HG02642 (cell line): ENCODE measurements at regions not wholly inside any gene's neighbourhood (a gene's known extent, or its start where the extent isn't known, plus 50 kb on each side); places are given as distances from the start of the nearest gene placed in this dataset.

Experiments
- ATAC-seq: cut with Tn5 transposase; IDR thresholded peaks from one replicate; pipeline ENCODE4 v1.9.1; 2021; ENCODE audit warnings: mild to moderate bottlenecking; ENCODE audit not compliant: unreplicated experiment, poor library complexity

DNA sequence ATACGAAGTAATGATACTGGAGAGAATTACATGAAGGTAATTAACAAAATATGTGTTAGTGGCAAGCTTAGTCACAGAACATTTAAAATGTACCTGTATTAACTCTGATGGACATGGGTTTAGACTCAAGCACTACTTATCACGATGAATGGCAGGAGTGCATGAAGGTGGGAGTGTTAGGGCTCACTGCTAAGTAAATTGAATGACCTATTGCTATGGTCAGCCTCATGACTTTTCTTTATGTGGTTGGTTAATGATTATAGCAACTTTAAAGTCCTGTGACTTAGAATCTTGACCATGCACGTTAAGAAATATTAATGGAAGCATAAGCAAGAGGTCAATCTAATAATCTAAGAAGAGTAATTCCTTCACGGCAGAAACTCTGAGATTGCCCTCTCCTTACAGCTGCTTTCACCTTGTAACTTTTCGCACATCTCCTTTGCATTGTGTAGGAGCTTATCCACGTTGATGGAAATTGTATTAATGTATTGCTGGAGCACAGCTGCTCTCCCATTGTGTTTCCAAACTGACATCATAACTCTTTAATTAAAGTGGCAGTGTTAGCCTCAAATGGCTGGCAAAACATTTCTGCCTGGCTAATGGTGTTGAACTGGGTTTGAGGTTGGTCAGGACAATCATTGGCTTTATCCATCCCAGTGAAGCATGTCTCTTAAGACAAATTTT lies 114.5 kb downstream of the RXFP2 start:
- no peak for ATAC-seq

DNA sequence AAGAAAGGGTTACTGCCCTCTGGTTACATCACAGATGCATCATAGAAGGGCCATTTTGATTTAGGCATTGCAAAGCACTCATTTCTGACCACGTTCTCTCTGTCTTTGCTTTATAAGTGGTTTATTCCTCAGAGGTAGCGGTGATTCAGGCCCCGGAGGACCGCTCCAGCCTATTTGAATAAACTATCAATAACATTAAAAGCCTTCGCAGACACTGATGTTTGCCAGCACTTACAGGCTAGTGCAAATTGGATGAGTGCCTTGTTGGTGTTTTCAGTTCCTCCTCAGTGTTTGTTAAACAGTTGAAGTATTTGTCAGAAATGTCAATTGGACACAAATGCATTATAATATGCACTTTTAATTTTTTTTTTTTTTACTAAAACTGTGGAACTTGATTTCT lies 120.2 kb downstream of the RXFP2 start:
- no peak for ATAC-seq

DNA sequence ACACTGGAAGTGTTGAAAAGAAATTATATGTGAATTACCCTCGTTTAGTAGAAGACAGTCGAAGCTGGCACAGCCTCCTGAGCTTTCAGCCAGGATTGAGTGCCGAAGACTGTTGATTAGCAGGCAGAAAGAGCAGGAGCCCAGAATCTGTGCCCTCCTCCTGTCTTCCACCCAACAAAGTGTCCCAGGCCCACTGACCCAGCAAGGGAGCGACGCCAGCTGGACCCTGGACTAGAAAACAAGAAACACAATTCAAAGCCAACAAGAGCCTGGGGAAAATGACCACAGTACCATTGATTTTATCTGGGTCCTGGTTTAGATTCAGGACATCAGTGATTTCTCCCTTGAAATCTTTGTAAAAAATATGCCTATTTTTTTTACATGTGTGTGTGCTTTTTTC lies 120.7 kb downstream of the RXFP2 start:
- ATAC-seq: no peak

DNA sequence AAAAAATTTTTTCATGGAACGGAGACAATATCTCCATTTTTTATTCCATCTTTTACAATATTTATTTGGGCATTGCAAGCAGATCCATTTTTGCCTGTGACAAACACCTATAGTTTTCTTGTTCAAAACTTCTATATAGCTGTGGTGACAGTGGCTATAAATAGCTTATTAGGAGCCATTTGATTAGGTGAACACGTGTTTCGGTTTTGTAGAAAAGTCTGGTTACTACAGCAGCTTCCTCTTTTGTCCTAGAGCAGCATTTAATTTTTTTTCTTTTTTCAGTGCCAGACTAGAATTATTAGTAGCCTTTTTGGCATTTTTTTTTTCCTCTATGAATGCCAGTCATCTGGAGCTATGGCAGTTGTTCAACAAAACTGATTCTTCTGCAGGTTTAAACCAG lies 123.5 kb downstream of the RXFP2 start:
- ATAC-seq: no peak

DNA sequence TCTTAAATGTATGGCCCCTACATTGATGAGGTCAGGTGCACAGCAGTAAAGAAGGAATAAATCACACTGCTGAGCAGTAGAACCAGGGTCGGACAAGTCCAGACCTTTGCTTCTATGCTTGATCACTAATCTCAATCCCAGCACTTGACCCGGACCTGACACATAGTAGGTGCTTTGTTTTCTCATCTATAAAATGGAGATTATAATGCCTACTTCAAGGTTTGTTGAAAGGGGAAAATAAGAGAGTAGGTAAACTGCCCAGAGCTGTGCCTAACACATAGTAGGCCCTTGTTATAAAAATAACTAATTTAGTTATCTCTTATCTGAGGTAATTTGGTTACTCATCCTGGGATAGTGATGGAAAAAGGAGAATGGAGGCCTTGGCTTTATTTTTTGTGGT lies 125.0 kb downstream of the RXFP2 start:
- no peak for ATAC-seq

DNA sequence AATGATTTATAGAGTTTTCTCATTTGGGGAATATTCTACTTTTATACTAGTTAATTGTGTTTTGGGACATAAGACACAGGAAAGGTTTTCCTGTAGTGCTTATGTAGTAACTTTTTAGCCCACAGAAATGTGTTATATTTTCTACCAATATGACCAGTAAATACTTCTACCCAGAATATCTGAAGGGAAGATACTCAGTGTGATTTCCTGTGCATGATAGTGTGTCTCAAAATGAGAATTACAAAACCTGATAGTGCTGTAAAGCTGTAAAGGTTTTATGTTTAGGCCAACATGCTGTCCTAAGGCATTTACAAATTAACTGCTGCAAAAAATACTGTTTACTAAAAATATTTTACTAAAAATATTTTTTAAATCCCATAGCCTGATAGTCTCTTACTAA lies 126.8 kb downstream of the RXFP2 start:
- ATAC-seq: no peak

DNA sequence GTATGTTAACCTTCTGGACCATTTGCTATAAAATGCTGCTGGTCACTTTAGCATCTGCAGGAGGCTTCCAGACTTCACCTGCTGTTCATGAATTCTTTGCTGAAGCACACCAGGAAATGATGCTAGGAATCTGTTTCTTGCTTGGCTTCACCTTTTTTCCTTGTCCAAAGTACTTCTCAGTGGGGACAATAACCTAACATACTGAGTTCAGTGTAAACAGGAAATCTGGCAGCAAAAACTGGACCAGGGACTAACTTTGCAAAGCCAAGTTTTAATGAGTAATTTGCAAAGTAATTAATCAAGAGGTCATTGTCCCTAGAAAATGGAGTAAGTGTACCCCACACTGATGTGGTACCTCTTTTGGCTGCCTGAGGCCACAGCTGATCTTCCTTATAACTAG lies 128.4 kb downstream of the RXFP2 start:
- ATAC-seq: no peak

DNA sequence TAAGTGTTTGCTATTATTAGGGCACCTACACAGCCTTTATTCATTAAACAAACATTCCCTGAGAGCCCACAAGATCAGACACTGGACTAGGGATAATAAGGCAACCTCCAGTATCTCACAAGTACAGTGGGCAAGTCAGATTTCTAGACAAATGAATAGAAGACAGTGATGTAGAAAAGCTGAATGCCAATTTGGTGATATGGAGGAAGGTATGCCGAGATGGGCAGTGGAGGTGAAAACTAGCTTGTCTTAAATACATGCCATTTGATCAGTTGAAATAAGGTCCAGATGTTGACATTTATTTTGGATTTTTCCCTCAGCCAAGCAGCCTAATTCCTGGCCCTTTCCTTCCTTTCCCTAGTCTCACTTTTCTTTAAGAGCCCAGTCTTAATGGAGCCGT lies 130.3 kb downstream of the RXFP2 start:
- ATAC-seq: no peak

DNA sequence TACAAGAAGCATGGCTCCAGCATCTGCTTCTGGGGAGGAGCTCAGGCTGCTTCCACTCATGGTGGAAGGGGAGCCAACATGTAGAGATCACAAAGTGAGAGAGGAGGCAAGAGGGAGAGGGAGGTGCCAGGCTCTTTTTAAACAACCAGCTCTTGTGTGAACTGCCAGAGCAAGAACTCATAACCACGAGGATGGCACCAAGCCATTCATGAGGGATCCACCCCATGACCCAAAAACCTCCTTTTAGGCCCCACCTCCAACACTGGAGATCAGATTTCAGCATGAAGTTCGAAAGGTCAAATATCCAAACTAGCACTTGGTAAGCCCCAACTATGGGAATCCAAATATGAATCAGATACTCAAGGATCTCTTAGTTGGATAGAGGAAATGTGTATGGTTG lies 131.2 kb downstream of the RXFP2 start:
- ATAC-seq: no peak

DNA sequence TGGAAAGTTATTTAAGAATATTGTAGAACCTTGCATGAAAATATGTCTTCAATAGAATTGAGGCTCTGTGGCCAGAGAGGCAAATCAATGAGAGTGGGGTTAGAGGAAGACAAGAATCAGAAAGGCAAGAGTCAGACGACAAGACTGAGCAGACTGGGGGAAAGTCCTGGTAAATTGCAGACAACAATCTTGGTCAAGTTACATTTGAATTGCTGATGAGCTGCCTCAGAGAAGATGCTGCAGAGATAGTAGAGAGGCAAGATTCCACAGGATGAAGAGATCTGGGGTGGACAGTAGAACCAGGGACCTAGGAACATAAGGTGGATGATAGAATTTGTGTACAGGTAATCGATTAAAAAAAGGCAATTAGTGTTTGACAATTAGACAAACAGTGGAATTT lies 133.8 kb downstream of the RXFP2 start:
- no peak for ATAC-seq

DNA sequence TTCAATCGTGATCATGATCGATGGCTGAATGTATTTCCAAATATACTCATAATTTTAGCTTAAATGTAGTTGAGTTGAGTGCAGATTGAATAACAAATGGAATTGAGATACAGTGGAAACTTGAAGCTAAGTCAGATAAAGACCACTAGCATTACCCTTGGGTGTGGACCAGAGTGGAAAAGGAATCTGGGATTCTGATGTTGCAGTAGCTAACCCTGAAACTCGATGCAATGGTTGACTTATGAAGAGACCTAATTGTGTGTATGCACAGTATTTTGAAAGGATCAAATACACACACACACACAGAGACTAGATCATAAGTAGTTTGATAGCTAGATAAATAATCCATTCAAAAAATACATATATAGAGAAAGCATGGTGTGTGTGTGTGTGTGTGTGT lies 135.8 kb downstream of the RXFP2 start:
- no peak for ATAC-seq

DNA sequence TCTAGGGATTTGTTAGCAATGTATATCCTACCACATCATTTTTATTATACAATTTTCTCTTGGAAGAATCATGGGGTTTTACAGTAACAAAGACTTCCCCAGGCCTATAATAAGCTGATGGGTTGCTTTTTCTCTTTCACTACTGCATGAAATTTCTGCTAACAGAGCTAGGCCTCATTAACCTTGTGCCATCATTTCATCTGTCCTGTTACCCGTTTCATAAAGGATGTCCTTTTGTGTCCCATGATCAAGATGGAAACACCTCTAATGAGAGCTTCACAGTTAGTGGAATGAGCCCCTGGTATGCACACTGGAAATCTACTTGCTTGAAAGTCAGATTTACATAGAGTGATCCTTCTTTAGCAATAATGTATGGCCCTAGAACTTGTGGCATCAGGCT lies 138.7 kb downstream of the RXFP2 start:
- ATAC-seq: no peak

DNA sequence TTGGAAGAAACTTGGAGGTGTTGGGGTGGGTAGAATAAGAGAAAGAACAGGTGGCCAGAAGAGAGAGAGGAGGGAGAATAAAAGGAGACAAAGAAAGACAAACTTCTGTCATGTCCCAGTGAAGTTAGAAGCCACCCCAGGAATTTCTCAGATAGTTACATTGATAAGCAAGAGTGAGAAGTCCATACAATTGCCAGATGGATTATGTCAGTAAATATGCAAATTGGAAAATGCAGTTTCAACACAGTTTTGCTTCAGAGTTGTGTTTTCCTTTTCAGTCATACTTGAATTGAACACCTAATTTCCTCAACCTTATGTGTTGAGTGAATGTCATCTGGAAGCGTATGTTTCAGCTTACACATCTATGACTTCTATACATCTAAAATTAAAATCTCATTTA lies 139.2 kb downstream of the RXFP2 start:
- no peak for ATAC-seq

DNA sequence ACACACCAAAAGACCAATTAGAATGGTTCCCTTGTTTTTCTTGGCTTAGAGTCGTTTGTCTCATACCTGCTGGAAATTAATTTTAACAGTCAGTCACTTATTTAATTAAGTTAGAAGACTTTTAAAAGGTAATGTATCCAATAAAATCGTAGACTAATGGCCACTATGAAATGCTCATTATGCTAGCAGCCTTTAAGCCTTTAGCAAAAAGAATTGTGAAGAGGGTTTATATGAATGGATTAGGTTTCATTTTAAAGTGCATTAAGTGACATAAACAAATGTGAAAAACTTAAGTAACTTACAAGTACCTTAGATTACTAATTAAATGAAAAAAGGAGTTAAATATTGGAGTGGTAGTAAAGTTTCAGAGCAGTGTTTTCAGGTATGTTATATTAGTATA lies 139.6 kb downstream of the RXFP2 start:
- no peak for ATAC-seq

DNA sequence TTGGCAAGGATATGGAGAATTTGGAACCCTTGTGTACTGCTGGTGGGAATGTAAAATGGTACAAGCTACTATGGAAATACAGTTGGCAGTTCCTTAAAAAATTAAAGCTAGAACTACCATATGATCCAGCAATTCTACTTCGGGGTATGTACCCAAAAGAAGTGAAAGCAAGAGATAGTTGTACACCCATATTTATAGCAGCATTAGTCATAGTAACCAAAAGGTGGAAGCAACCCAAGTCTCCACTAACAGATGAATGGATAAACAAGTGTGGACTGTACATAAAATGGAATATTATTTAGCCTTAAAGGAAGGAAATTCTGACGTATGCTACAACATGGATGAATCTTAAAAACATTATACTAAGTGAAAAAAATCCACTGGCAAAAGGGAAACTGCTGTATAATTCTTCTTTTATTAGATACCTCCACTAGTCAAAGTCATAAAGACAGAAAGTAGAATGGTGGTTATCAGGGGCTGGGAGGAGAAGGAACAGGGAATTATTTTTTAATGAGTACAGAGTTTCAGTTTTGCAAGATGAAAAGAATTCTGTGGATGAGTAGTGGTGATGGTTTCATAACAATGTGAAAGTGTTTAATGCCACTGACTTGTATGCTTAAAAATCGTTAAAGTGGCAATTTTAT lies 141.6 kb downstream of the RXFP2 start:
- ATAC-seq: no peak

DNA sequence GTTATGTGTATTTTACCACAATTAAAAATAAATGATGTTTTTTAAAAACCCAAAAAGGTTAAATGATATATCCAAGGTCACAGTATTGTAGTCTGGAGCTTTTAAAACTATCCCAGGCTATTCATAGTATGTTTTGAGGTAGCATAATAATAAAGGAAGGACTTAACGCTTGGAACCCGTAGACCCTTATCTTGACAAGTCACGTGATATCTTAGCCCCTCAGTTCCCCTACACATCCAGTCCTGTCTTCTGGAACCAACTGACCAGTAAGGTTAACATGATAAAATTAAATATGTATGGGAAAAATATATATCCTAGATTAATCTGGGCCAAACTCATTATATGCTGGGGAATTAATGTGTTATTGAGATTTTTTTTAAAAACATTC lies 142.2 kb downstream of the RXFP2 start:
- no peak for ATAC-seq

DNA sequence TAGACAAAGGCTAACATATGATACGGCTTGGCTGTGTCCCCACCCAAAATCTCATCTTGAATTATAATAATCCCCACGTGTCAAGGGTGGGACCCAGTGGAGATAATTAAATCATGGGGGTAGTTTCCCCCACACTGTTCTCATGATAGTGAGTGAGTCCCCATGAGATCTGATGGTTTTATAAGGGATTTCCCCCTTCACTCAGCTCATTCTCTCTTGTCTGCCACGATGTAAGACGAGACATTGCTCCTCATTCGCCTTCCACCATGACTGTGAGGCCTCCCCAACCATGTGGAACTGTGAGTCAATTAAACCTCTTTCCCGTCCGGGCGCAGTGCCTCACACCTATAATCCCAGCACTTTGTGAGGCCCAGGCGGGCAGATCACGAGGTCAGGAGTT lies 143.5 kb downstream of the RXFP2 start:
- ATAC-seq: no peak

DNA sequence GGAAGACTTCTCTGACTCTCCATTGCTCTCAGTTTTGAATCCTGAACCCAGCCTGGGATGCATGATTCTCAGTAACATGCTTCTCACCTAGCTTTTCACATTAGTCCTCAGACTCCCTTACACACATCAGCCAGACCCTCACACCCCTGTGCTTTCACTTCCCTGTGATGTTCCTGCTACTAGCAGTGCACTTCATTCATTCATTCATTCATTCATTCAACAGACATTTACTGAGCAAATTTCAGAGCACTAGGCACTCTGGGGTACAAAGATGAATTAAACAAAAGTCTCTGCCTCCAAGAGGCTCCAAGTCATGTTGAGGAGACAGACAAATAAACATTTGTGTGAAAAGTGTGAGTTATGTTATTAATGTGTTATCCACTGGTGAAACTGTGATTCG lies 145.2 kb downstream of the RXFP2 start:
- no peak for ATAC-seq

DNA sequence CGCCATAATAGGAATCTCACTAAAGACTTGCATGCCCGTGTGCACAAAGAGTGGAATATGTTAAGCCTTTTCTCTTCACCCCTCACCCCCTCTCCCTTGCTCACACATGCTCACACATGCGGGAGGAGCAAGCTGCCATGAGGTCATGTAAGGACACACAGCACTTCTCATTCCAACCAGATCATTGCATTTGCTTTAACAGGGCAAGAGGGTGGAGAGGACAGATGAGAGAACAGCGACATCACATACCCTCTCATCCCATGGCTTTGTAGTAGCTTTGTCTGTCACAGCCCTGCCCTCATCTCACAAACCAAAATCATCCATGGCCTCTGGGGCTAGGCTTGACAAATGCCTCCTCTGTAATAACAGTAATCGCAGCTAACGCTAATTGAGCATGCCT lies 145.6 kb upstream of the FRY start:
- no peak for ATAC-seq

DNA sequence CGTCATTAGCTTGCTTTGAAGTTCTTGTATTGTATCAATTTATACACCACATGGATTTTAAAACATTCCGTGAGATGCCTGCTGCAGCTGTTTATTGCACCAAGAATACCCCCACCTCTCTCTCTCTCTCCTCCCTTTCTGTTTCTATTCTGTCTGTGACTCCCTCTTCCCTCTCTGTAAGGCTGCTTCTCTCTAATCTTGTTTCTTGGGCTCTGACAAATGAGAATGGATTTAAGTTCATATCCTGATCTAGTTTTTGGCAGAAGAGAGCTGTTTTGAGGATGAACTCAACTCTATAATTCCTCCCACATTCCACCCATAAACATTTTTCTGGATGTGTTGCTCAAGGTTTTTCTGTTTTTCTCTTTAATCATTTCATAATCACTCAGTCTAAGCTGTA lies 144.3 kb upstream of the FRY start:
- ATAC-seq: no peak

DNA sequence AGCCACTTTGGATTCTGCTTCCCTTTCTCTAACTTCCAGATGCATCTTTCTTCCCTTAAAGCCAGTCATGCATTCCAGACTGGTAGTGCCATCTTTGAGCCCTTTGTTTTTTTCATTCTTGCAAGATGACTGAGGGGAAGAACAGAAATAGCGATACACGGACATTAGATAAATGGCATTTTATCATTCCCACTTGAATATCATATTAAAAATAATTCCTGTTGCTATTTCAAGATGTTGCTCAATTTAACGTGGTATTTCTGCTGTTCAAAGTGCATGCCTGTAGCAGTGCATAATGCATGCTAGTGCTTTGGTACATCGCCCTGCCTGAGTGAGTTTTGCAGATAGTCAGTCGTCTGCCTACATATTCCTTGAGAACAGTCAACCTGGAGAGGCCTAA lies 140.6 kb upstream of the FRY start:
- no peak for ATAC-seq

DNA sequence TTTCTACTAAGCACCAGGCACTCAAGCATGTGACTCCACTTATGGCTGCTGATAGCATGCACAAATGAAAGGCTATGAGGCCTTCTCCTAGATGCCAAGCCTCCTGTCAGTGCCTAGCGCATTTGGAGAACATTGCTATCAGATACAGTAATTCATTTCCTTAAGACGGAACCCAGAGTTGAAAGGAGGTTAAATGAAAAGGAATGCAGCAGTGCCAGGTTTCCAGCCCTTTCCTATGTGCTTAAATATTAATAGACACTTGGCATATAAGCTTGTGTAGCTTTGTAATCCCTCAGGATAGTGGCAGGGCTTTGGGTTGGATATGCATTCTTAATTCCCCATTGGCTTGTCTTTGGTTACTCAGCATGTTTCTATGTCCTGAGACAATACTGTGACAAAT lies 140.1 kb upstream of the FRY start:
- ATAC-seq: no peak

DNA sequence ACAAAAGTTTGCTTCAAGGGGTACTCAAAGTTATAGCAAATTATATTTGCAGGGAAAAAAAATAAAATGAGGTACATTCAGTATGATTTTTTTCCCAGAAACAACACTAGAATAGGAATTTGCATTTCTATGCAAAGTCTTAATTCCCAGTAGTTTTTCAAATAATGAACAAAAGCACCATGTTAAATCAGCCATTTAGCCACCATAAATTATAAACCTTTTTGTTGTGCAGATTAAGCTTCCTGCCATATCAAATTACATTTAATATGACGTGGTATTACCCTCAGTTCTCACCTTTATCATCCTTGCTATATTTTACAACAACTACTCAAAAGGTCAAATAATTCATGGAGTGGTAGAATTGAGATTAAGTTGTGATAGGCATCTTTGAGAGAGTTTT lies 136.6 kb upstream of the FRY start:
- ATAC-seq: no peak
